HepG2 (cell line): ENCODE measurements at regions not wholly inside any gene's neighbourhood (a gene's known extent, or its start where the extent isn't known, plus 50 kb on each side); places are given as distances from the start of the nearest gene placed in this dataset.

ENCODE experiments used
- AFF4 ChIP-seq: sonication (generic); formaldehyde crosslinking; IDR thresholded peaks from 2 replicates; pipeline ENCODE4 v1.4.0; 2020; ENCODE audit warnings: missing genetic modification reagents
- AHR ChIP-seq: IDR thresholded peaks from 2 replicates; pipeline ENCODE4 v1.6.1; 2018; ENCODE audit warnings: missing genetic modification reagents, missing compliant biosample characterization
- ARID2 ChIP-seq: sonication (generic); formaldehyde crosslinking; IDR thresholded peaks from 2 replicates; pipeline ENCODE4 v1.8.1; 2022; ENCODE audit warnings: mild to moderate bottlenecking, missing genetic modification reagents, borderline replicate concordance
- FOSL2 ChIP-seq: sonication (generic); formaldehyde crosslinking; IDR thresholded peaks from 2 replicates; pipeline ENCODE4 v1.4.0; 2020; ENCODE audit warnings: missing genetic modification reagents
- HNF1B ChIP-seq: sonication (generic); formaldehyde crosslinking; IDR thresholded peaks from 2 replicates; pipeline ENCODE4 v1.5.1; 2020; ENCODE audit warnings: mild to moderate bottlenecking, moderate library complexity, missing genetic modification reagents
- HNF4G ChIP-seq, 2 experiments: sonication (generic) in 1 of 2; formaldehyde crosslinking in 1 of 2; IDR thresholded peaks; 2 replicates each; pipeline versions ENCODE4 v1.4.0 to v1.6.1; 2011 to 2020; ENCODE audit warnings: borderline replicate concordance in 2 of 2, low read depth in 2 of 2, mild to moderate bottlenecking in 2 of 2, low read length in 1 of 2, missing genetic modification reagents in 1 of 2, moderate library complexity in 1 of 2
- IRX3 ChIP-seq: sonication (generic); formaldehyde crosslinking; IDR thresholded peaks from 2 replicates; pipeline ENCODE4 v1.8.1; 2023; ENCODE audit warnings: mild to moderate bottlenecking, low read depth, missing genetic modification reagents, borderline replicate concordance
- KDM1A ChIP-seq: IDR thresholded peaks from 2 replicates; pipeline ENCODE4 v1.6.1; 2016; ENCODE audit warnings: missing compliant biosample characterization
- NR2F2 ChIP-seq: IDR thresholded peaks from 2 replicates; pipeline ENCODE4 v1.6.1; 2012; ENCODE audit warnings: low read depth, inconsistent platforms, borderline replicate concordance
- SRY ChIP-seq: sonication (generic); formaldehyde crosslinking; IDR thresholded peaks from 2 replicates; pipeline ENCODE4 v1.8.0; 2022; ENCODE audit warnings: mild to moderate bottlenecking, missing genetic modification reagents
- THAP11 ChIP-seq: IDR thresholded peaks from 2 replicates; pipeline ENCODE4 v1.6.1; 2016; ENCODE audit warnings: missing biosample characterization, missing genetic modification reagents
- ZBTB33 ChIP-seq: sonication (generic); formaldehyde crosslinking; IDR thresholded peaks from 2 replicates; pipeline ENCODE4 v1.4.0; 2020; ENCODE audit warnings: missing genetic modification reagents
- ZEB1 ChIP-seq: IDR thresholded peaks from 2 replicates; pipeline ENCODE4 v1.6.1; 2012; ENCODE audit warnings: mild to moderate bottlenecking, low read depth, inconsistent platforms; ENCODE audit not compliant: insufficient replicate concordance
- ZNF263 ChIP-seq: sonication (generic); formaldehyde crosslinking; IDR thresholded peaks from 2 replicates; pipeline ENCODE4 v1.4.0; 2020; ENCODE audit warnings: missing genetic modification reagents
- ZNF446 ChIP-seq: sonication (generic); formaldehyde crosslinking; IDR thresholded peaks from 2 replicates; pipeline ENCODE4 v1.5.0; 2020; ENCODE audit warnings: mild to moderate bottlenecking, missing genetic modification reagents
- ZNF724P ChIP-seq: sonication (generic); formaldehyde crosslinking; IDR thresholded peaks from 2 replicates; pipeline ENCODE4 v1.8.0; 2022; ENCODE audit warnings: missing genetic modification reagents, borderline replicate concordance
- ZNF747 ChIP-seq: sonication (generic); formaldehyde crosslinking; IDR thresholded peaks from 2 replicates; pipeline ENCODE4 v1.8.1; 2023; ENCODE audit warnings: missing genetic modification reagents, mild to moderate bottlenecking, borderline replicate concordance

- peak; percentile 75; the same call in 1 of the 2 replicates for TF ChIP-seq HNF1B (CRISPR knock-in tag)
- TF ChIP-seq ZEB1: peak; percentile 99
- peak; percentile 73; the same call in 1 of the 2 replicates for TF ChIP-seq SRY
- TF ChIP-seq ZNF263 (CRISPR knock-in tag): 0 out of 2 replicates have a peak, but pooled peaks have one; percentile 45
- no peak for TF ChIP-seq ARID2 (CRISPR knock-in tag)
- peak; percentile 57; the same call in 1 of the 2 replicates for TF ChIP-seq AFF4
- peak; percentile 65 for TF ChIP-seq THAP11
- no peak for TF ChIP-seq ZNF747 (CRISPR knock-in tag)
- peak; percentile 23; the same call in 1 of the 2 replicates for TF ChIP-seq ZBTB33 (CRISPR knock-in tag)
- no peak for TF ChIP-seq ZNF446 (CRISPR knock-in tag)
- TF ChIP-seq FOSL2: peak; percentile 99
- TF ChIP-seq IRX3 (CRISPR knock-in tag): no peak
- 0 out of 2 replicates have a peak, but pooled peaks have one; percentile 57 for TF ChIP-seq AHR (CRISPR knock-in tag)
- 0 out of 2 replicates have a peak, but pooled peaks have one; percentile 4 for TF ChIP-seq NR2F2
- peak; percentile 15; the same call in 1 of the 2 replicates for TF ChIP-seq ZNF724P (CRISPR knock-in tag)
- TF ChIP-seq KDM1A (CRISPR knock-in tag): 0 out of 2 replicates have a peak, but pooled peaks have one; percentile 56
- peak; percentile 29; the same call in 1 of the 2 replicates for TF ChIP-seq HNF4G (IDR thresholded peaks at IDR 0.05; ENCODE audit: borderline replicate concordance, low read depth, low read length)
- peak; percentile 50; the same call in 1 of the 2 replicates for TF ChIP-seq HNF4G (CRISPR knock-in tag; IDR thresholded peaks at IDR 0.05; ENCODE audit: borderline replicate concordance, low read depth)
Observed at GRCh38 chr6:157763129-157763903, 59.7 kb upstream of the SNX9 start (continued).
